HEK293 (cell line): ENCODE measurements at regions not wholly inside any gene's neighbourhood (a gene's known extent, or its start where the extent isn't known, plus 50 kb on each side); places are given as distances from the start of the nearest gene placed in this dataset.

Experiments
- CTCF ChIA-PET: fragments of 350-600 bp; formaldehyde crosslinking; extraction: SDS; loops from one replicate; lab custom pipeline; 2021; ENCODE audit warnings: antibody characterized with exemption; lab: Yijun Ruan, JAX
- POLR2A ChIA-PET: fragments of 300-600 bp; formaldehyde crosslinking; extraction: SDS; loops from one replicate; lab custom pipeline; 2020; ENCODE audit warnings: antibody characterized with exemption, inconsistent platforms; lab: Yijun Ruan, JAX
- H3K27ac ChIP-seq: fragments of 200-500 bp; sonication (Bioruptor generic); 2 replicates; pipeline ENCODE4 v1.5.1; 2014; ENCODE audit warnings: low read depth, low read length, control low read depth, inconsistent platforms; ENCODE audit errors: extremely low read depth
- H3K36me3 ChIP-seq, 2 experiments: fragments of 200-500 bp in 1 of 2; sonication (Bioruptor generic) in 1 of 2; 1 replicate in 1 of 2; 2 replicates in 1 of 2; pipeline ENCODE4 v1.5.1; 2014 to 2017; ENCODE audit warnings: inconsistent platforms in 2 of 2, low read length in 2 of 2; ENCODE audit not compliant: control insufficient read depth in 2 of 2, insufficient read depth in 1 of 2
- H3K4me1 ChIP-seq: fragments of 200-500 bp; sonication (Bioruptor generic); 2 replicates; pipeline ENCODE4 v1.5.1; 2014; ENCODE audit warnings: mild to moderate bottlenecking, low read length, inconsistent platforms; ENCODE audit not compliant: control insufficient read depth, insufficient read depth
- H3K4me3 ChIP-seq: 2 replicates; pipeline ENCODE4 v1.5.1; 2011; ENCODE audit warnings: low read depth, mild to moderate bottlenecking, control low read depth, low read length, moderate library complexity
- H3K9me3 ChIP-seq: fragments of 200-500 bp; sonication (Bioruptor generic); 2 replicates; pipeline ENCODE4 v1.5.1; 2014; ENCODE audit warnings: low read depth, low read length, inconsistent platforms; ENCODE audit not compliant: control insufficient read depth, insufficient read depth
- EGR2 ChIP-seq: fragments of 450-650 bp; formaldehyde crosslinking; IDR thresholded peaks from 2 replicates; pipeline ENCODE4 v1.5.1; 2016; ENCODE audit warnings: low read depth, missing biosample characterization, missing genetic modification characterization
- PRDM1 ChIP-seq: fragments of 450-650 bp; formaldehyde crosslinking; IDR thresholded peaks from 2 replicates; pipeline ENCODE4; 2016; ENCODE audit warnings: missing biosample characterization, missing genetic modification characterization
- REPIN1 ChIP-seq: fragments of 450-650 bp; formaldehyde crosslinking; IDR thresholded peaks from 2 replicates; pipeline ENCODE4 v1.5.1; 2017; ENCODE audit warnings: missing biosample characterization, missing genetic modification characterization, low read depth
- SALL2 ChIP-seq: fragments of 450-650 bp; formaldehyde crosslinking; IDR thresholded peaks from 2 replicates; pipeline ENCODE4 v1.5.0; 2017; ENCODE audit warnings: missing biosample characterization, mild to moderate bottlenecking, missing genetic modification characterization, borderline replicate concordance
- SCRT2 ChIP-seq: fragments of 450-650 bp; formaldehyde crosslinking; IDR thresholded peaks from 2 replicates; pipeline ENCODE4 v1.5.1; 2016; ENCODE audit warnings: missing biosample characterization, missing genetic modification characterization
- TCF7L2 ChIP-seq: IDR thresholded peaks from 2 replicates; pipeline ENCODE4 v1.6.1; 2011; ENCODE audit warnings: low read depth, mild to moderate bottlenecking, inconsistent platforms, low read length, moderate library complexity, borderline replicate concordance
- ZBTB44 ChIP-seq: fragments of 450-650 bp; IDR thresholded peaks from 2 replicates; pipeline ENCODE4 v1.5.1; 2018; ENCODE audit warnings: missing biosample characterization, mild to moderate bottlenecking, missing genetic modification characterization
- ZBTB49 ChIP-seq: fragments of 450-650 bp; formaldehyde crosslinking; IDR thresholded peaks from 2 replicates; pipeline ENCODE4 v1.5.1; 2016; ENCODE audit warnings: missing biosample characterization, missing genetic modification characterization, low read depth
- ZNF23 ChIP-seq: fragments of 450-650 bp; formaldehyde crosslinking; IDR thresholded peaks from 2 replicates; pipeline ENCODE4 v1.5.1; 2016; ENCODE audit warnings: missing biosample characterization, missing genetic modification characterization, borderline replicate concordance
- ZNF248 ChIP-seq: fragments of 450-650 bp; formaldehyde crosslinking; IDR thresholded peaks from 2 replicates; pipeline ENCODE4 v1.5.1; 2017; ENCODE audit warnings: missing biosample characterization, missing genetic modification characterization
- ZNF449 ChIP-seq: fragments of 450-650 bp; formaldehyde crosslinking; IDR thresholded peaks from 2 replicates; pipeline ENCODE4 v1.5.1; 2017; ENCODE audit warnings: missing biosample characterization, mild to moderate bottlenecking, missing genetic modification characterization, moderate library complexity
- ZNF510 ChIP-seq: fragments of 450-650 bp; formaldehyde crosslinking; IDR thresholded peaks from 2 replicates; pipeline ENCODE4 v1.5.1; 2018; ENCODE audit warnings: mild to moderate bottlenecking, missing genetic modification characterization, missing biosample characterization; ENCODE audit not compliant: insufficient replicate concordance
- ZNF555 ChIP-seq: fragments of 450-650 bp; formaldehyde crosslinking; conservative IDR thresholded peaks from 2 replicates; pipeline ENCODE4 v1.5.1; 2017; ENCODE audit warnings: missing biosample characterization, mild to moderate bottlenecking, missing genetic modification characterization, inconsistent platforms
- ZNF558 ChIP-seq: fragments of 450-650 bp; formaldehyde crosslinking; IDR thresholded peaks from 2 replicates; pipeline ENCODE4 v1.5.1; 2016; ENCODE audit warnings: missing biosample characterization, missing genetic modification characterization
- ZNF560 ChIP-seq: fragments of 450-650 bp; formaldehyde crosslinking; IDR thresholded peaks from 2 replicates; pipeline ENCODE4 v1.5.1; 2017; ENCODE audit warnings: missing biosample characterization, missing genetic modification characterization, borderline replicate concordance
- ZNF561 ChIP-seq: fragments of 450-650 bp; IDR thresholded peaks from 2 replicates; pipeline ENCODE4 v1.5.1; 2018; ENCODE audit warnings: missing biosample characterization, missing genetic modification characterization, borderline replicate concordance
- ZNF585B ChIP-seq: fragments of 450-650 bp; formaldehyde crosslinking; IDR thresholded peaks from 2 replicates; pipeline ENCODE4 v1.5.1; 2016; ENCODE audit warnings: missing biosample characterization, missing genetic modification characterization
- ZNF621 ChIP-seq: fragments of 450-650 bp; formaldehyde crosslinking; IDR thresholded peaks from 2 replicates; pipeline ENCODE4 v1.5.1; 2017; ENCODE audit warnings: missing biosample characterization, missing genetic modification characterization
- ZNF623 ChIP-seq: fragments of 450-650 bp; formaldehyde crosslinking; IDR thresholded peaks from 2 replicates; pipeline ENCODE4 v1.5.1; 2016; ENCODE audit warnings: missing biosample characterization, missing genetic modification characterization
- ZNF658 ChIP-seq: fragments of 450-650 bp; formaldehyde crosslinking; IDR thresholded peaks from 2 replicates; pipeline ENCODE4; 2016; ENCODE audit warnings: missing biosample characterization, missing genetic modification characterization
- ZNF837 ChIP-seq: fragments of 450-650 bp; formaldehyde crosslinking; IDR thresholded peaks from 2 replicates; pipeline ENCODE4 v1.5.1; 2016; ENCODE audit warnings: missing biosample characterization, missing genetic modification characterization
- ZSCAN16 ChIP-seq: fragments of 450-650 bp; formaldehyde crosslinking; IDR thresholded peaks from 2 replicates; pipeline ENCODE4 v1.5.1; 2016; ENCODE audit warnings: missing biosample characterization, missing genetic modification characterization
- ZXDB ChIP-seq: fragments of 450-650 bp; formaldehyde crosslinking; IDR thresholded peaks from 2 replicates; pipeline ENCODE4 v1.5.1; 2016; ENCODE audit warnings: missing biosample characterization, missing genetic modification characterization
- TF ChIP-seq, protein P1 (sequence below): fragments of 450-650 bp; formaldehyde crosslinking; IDR thresholded peaks from 2 replicates; pipeline ENCODE4 v1.5.1; 2016; ENCODE audit warnings: missing biosample characterization, missing genetic modification characterization

DNA sequence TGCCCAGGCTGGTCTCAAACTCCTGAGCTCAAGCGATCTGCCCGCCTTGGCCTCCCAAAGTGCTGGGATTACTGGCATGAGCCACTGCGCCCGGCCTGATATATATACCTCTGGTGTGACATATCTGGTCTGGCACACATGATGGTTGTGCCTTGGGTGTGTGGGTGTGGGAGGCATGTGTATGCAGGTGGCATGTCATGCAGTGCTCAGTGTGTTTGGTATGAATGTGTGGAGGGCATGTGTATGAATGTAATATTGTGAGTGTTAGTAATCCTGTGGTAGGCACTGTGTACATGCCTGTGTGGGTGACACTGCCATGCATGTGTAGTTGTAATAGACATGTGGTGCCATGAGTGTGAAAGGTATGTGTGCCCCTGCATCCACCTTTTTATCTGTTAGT lies 179.3 kb upstream of the GOT2 start:
- H3K36me3 ChIP-seq: no peaks in the 10 kb centered on the region
- no peak for TF ChIP-seq ZSCAN16 (tag by site-specific recombination)
- no peak for TF ChIP-seq ZNF585B
- TF ChIP-seq ZNF560 (tag by site-specific recombination): no peak
- no peak for TF ChIP-seq PRDM1
- no peak for TF ChIP-seq ZNF658 (tag by site-specific recombination)
- no peak for TF ChIP-seq ZXDB (tag by site-specific recombination)
- TF ChIP-seq, protein P1, sequence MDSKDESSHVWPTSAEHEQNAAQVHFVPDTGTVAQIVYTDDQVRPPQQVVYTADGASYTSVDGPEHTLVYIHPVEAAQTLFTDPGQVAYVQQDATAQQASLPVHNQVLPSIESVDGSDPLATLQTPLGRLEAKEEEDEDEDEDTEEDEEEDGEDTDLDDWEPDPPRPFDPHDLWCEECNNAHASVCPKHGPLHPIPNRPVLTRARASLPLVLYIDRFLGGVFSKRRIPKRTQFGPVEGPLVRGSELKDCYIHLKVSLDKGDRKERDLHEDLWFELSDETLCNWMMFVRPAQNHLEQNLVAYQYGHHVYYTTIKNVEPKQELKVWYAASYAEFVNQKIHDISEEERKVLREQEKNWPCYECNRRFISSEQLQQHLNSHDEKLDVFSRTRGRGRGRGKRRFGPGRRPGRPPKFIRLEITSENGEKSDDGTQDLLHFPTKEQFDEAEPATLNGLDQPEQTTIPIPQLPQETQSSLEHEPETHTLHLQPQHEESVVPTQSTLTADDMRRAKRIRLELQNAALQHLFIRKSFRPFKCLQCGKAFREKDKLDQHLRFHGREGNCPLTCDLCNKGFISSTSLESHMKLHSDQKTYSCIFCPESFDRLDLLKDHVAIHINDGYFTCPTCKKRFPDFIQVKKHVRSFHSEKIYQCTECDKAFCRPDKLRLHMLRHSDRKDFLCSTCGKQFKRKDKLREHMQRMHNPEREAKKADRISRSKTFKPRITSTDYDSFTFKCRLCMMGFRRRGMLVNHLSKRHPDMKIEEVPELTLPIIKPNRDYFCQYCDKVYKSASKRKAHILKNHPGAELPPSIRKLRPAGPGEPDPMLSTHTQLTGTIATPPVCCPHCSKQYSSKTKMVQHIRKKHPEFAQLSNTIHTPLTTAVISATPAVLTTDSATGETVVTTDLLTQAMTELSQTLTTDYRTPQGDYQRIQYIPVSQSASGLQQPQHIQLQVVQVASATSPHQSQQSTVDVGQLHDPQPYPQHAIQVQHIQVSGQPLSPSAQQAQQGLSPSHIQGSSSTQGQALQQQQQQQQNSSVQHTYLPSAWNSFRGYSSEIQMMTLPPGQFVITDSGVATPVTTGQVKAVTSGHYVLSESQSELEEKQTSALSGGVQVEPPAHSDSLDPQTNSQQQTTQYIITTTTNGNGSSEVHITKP (tag by site-specific recombination): no peak
- H3K27ac ChIP-seq: no peak overlapping the region
- POLR2A ChIA-PET: no interaction called here
- H3K9me3 ChIP-seq: no peaks in the 10 kb centered on the region
- CTCF ChIA-PET: no interaction called here
- H3K4me1 ChIP-seq: no peaks in the 10 kb centered on the region
- H3K4me3 ChIP-seq: no peak overlapping the region

DNA sequence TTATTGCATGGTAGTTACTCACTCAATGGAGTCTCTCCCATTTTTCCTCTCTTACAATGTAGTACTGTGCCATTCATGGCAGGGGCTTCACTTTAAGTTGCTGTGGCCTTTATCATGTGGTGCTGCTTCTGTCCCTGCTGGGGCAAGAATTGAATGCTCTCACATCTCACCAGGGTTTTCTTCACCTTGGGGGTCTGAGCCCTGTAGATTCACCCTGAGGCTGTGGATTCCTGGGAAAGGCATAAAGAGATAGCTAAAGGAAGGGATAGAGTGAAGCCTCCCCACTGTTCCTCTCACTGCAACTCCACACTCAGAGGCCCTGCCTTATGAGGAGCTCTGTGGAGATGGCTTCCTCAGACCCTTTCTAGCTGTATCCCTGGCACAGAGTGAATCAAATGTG lies 178.5 kb upstream of the GOT2 start:
- POLR2A ChIA-PET: no interaction called here
- no peak overlapping the region for H3K4me3 ChIP-seq
- CTCF ChIA-PET: no interaction called here
- no peaks in the 10 kb centered on the region for H3K4me1 ChIP-seq
- no peak overlapping the region for H3K27ac ChIP-seq
- H3K9me3 ChIP-seq: no peaks in the 10 kb centered on the region
- H3K36me3 ChIP-seq: no peaks in the 10 kb centered on the region
- no peak for TF ChIP-seq ZNF621 (tag by site-specific recombination)
- TF ChIP-seq ZNF449: no peak
- no peak for TF ChIP-seq ZNF555 (tag by site-specific recombination)
- TF ChIP-seq SALL2 (tag by site-specific recombination): no peak
- TF ChIP-seq EGR2 (tag by site-specific recombination): no peak
- TF ChIP-seq ZNF623: no peak

DNA sequence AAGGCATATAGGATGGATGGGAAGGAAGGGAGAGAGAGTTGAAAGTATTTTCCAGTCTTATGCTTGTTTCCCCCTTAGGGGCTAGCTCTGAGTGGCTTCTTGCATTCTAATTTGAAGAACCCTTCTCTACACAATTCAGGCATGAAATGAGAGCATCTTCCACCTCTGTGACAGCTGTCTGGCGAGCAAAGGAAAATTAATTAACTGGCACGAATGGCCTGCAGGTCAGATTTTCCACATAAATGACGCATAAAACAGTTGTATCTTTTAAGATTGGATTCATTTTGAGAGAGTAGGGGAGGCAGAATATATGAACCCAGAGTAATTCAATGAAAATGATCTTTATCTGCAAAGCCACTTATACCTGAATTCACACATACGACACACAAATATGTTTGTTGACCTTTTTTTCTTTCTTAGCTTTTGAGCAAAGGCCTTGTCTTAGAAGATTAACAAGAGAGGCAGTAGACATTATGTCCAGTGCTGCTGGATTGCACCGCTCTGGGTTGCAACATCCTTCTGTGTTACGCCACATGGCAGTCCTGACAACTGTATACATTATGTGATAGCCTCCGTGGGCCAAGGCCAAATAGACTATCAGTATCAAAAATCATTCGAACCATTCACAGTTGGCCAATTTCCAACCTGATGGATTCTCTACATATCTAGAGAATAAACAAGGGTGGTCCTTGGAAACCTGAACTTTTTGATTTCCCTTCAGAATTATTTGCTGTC lies 173.0 kb upstream of the GOT2 start:
- no peaks in the 10 kb centered on the region for H3K9me3 ChIP-seq
- ChIA-PET POLR2A (no interaction called here), CTCF (no interaction called here)
- no peak overlapping the region for H3K4me3 ChIP-seq
- no peaks in the 10 kb centered on the region for H3K4me1 ChIP-seq
- H3K27ac ChIP-seq: no peak overlapping the region
- H3K36me3 ChIP-seq: no peaks in the 10 kb centered on the region
- TF ChIP-seq ZBTB44 (tag by site-specific recombination) (no peak), SCRT2 (tag by site-specific recombination) (no peak), ZNF585B (no peak), TCF7L2 (no peak), ZNF23 (no peak), REPIN1 (tag by site-specific recombination) (no peak), ZBTB49 (no peak), ZNF510 (no peak), ZNF561 (tag by site-specific recombination) (no peak), ZNF248 (tag by site-specific recombination) (no peak), ZNF558 (tag by site-specific recombination) (no peak), ZNF837 (tag by site-specific recombination) (no peak)
